HepG2 (cell line): ENCODE measurements at regions not wholly inside any gene's neighbourhood (a gene's known extent, or its start where the extent isn't known, plus 50 kb on each side); places are given as distances from the start of the nearest gene placed in this dataset.

Source experiments
- ASH2L ChIP-seq: fragments of 300-600, 200-600 bp; sonication (generic); IDR thresholded peaks from 2 replicates; pipeline ENCODE4 v1.7.0; 2017; ENCODE audit warnings: low read depth, mild to moderate bottlenecking, moderate library complexity, mixed read lengths, low read length; ENCODE audit not compliant: insufficient read length
- BRCA1 ChIP-seq: sonication (generic); formaldehyde crosslinking; IDR thresholded peaks from 2 replicates; pipeline ENCODE4 v1.4.0; 2020; ENCODE audit warnings: missing genetic modification reagents
- FOXA1 ChIP-seq, 2 experiments: fragments of 450-650 bp in 1 of 2; sonication (generic) in 1 of 2; formaldehyde crosslinking in 1 of 2; IDR thresholded peaks; 2 replicates each; pipeline versions ENCODE4 v1.4.0 to v1.6.1; 2016 to 2020; ENCODE audit warnings: missing genetic modification reagents in 1 of 2
- KLF11 ChIP-seq: IDR thresholded peaks from 2 replicates; pipeline ENCODE4 v1.6.1; 2016; ENCODE audit warnings: missing compliant biosample characterization
- PRMT3 ChIP-seq: sonication (generic); formaldehyde crosslinking; IDR thresholded peaks from 2 replicates; pipeline ENCODE4 v1.8.1; 2022; ENCODE audit warnings: low read depth, mild to moderate bottlenecking, moderate library complexity, missing genetic modification reagents, borderline replicate concordance
- ZFP90 ChIP-seq: sonication (generic); formaldehyde crosslinking; IDR thresholded peaks from 2 replicates; pipeline ENCODE4 v1.8.0; 2022; ENCODE audit warnings: missing genetic modification reagents, mild to moderate bottlenecking, inconsistent platforms, borderline replicate concordance
- ZNF24 ChIP-seq: fragments of 450-650 bp; IDR thresholded peaks from 2 replicates; pipeline ENCODE4 v1.6.1; 2017; ENCODE audit warnings: antibody characterized with exemption, mild to moderate bottlenecking
- ZNF34 ChIP-seq: sonication (generic); formaldehyde crosslinking; IDR thresholded peaks from 2 replicates; pipeline ENCODE4 v1.4.0; 2020; ENCODE audit warnings: mild to moderate bottlenecking, missing genetic modification reagents, borderline replicate concordance
- ZNF343 ChIP-seq: sonication (generic); formaldehyde crosslinking; IDR thresholded peaks from 2 replicates; pipeline ENCODE4 v1.4.0; 2020; ENCODE audit warnings: mild to moderate bottlenecking, missing genetic modification reagents
- TF ChIP-seq, protein P1 (sequence below): sonication (generic); formaldehyde crosslinking; IDR thresholded peaks from 2 replicates; pipeline ENCODE4 v1.4.0; 2020; ENCODE audit warnings: mild to moderate bottlenecking, missing genetic modification reagents
- TF ChIP-seq, protein P2 (sequence below): sonication (generic); formaldehyde crosslinking; IDR thresholded peaks from 2 replicates; pipeline ENCODE4 v1.4.0; 2020; ENCODE audit warnings: mild to moderate bottlenecking, missing genetic modification reagents

- TF ChIP-seq, protein P1, sequence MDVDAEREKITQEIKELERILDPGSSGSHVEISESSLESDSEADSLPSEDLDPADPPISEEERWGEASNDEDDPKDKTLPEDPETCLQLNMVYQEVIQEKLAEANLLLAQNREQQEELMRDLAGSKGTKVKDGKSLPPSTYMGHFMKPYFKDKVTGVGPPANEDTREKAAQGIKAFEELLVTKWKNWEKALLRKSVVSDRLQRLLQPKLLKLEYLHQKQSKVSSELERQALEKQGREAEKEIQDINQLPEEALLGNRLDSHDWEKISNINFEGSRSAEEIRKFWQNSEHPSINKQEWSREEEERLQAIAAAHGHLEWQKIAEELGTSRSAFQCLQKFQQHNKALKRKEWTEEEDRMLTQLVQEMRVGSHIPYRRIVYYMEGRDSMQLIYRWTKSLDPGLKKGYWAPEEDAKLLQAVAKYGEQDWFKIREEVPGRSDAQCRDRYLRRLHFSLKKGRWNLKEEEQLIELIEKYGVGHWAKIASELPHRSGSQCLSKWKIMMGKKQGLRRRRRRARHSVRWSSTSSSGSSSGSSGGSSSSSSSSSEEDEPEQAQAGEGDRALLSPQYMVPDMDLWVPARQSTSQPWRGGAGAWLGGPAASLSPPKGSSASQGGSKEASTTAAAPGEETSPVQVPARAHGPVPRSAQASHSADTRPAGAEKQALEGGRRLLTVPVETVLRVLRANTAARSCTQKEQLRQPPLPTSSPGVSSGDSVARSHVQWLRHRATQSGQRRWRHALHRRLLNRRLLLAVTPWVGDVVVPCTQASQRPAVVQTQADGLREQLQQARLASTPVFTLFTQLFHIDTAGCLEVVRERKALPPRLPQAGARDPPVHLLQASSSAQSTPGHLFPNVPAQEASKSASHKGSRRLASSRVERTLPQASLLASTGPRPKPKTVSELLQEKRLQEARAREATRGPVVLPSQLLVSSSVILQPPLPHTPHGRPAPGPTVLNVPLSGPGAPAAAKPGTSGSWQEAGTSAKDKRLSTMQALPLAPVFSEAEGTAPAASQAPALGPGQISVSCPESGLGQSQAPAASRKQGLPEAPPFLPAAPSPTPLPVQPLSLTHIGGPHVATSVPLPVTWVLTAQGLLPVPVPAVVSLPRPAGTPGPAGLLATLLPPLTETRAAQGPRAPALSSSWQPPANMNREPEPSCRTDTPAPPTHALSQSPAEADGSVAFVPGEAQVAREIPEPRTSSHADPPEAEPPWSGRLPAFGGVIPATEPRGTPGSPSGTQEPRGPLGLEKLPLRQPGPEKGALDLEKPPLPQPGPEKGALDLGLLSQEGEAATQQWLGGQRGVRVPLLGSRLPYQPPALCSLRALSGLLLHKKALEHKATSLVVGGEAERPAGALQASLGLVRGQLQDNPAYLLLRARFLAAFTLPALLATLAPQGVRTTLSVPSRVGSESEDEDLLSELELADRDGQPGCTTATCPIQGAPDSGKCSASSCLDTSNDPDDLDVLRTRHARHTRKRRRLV (CRISPR knock-in tag), result no peak
- TF ChIP-seq FOXA1 (IDR thresholded peaks at IDR 0.05), result no peak
- TF ChIP-seq FOXA1 (CRISPR knock-in tag; IDR thresholded peaks at IDR 0.05), result no peak
- TF ChIP-seq PRMT3 (CRISPR knock-in tag), result no peak
- no peak for TF ChIP-seq ZNF24
- TF ChIP-seq, protein P2, sequence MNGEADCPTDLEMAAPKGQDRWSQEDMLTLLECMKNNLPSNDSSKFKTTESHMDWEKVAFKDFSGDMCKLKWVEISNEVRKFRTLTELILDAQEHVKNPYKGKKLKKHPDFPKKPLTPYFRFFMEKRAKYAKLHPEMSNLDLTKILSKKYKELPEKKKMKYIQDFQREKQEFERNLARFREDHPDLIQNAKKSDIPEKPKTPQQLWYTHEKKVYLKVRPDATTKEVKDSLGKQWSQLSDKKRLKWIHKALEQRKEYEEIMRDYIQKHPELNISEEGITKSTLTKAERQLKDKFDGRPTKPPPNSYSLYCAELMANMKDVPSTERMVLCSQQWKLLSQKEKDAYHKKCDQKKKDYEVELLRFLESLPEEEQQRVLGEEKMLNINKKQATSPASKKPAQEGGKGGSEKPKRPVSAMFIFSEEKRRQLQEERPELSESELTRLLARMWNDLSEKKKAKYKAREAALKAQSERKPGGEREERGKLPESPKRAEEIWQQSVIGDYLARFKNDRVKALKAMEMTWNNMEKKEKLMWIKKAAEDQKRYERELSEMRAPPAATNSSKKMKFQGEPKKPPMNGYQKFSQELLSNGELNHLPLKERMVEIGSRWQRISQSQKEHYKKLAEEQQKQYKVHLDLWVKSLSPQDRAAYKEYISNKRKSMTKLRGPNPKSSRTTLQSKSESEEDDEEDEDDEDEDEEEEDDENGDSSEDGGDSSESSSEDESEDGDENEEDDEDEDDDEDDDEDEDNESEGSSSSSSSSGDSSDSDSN, result no peak
- no peak for TF ChIP-seq KLF11
- no peak for TF ChIP-seq ZNF34
- no peak for TF ChIP-seq ZFP90 (CRISPR knock-in tag)
- TF ChIP-seq BRCA1 (CRISPR knock-in tag), result no peak
- no peak for TF ChIP-seq ASH2L
- no peak for TF ChIP-seq ZNF343 (CRISPR knock-in tag)
Measured at GRCh38 chr10:28049286-28049685, 50.4 kb upstream of the ODAD2 start (continued).
